ENCODE measurements at regions not wholly inside any gene's neighbourhood (a gene's known extent, or its start where the extent isn't known, plus 50 kb on each side); places are given as distances from the start of the nearest gene placed in this dataset.
"Not testable (repeated sequence)": the region's sequence is repeated elsewhere in the genome, so short reads cannot be mapped to it uniquely, and the experiment has no call there.

- H3K4me3 ChIP-seq (ENCODE audit: low read depth, low read length): not testable (repeated sequence)
These were observed 154.4 kb downstream of the GOSR1 start for GRCh38 chr17:30631651-30632050.

- H3K4me3 ChIP-seq (ENCODE audit: low read depth, low read length): not testable (repeated sequence)
These were observed 148.2 kb downstream of the GOSR1 start for GRCh38 chr17:30625380-30625779.

GRCh38 chr17:30624180-30624579, 147.0 kb downstream of the GOSR1 start:
- H3K4me3 ChIP-seq (ENCODE audit: low read depth, low read length): not testable (repeated sequence)

DNA sequence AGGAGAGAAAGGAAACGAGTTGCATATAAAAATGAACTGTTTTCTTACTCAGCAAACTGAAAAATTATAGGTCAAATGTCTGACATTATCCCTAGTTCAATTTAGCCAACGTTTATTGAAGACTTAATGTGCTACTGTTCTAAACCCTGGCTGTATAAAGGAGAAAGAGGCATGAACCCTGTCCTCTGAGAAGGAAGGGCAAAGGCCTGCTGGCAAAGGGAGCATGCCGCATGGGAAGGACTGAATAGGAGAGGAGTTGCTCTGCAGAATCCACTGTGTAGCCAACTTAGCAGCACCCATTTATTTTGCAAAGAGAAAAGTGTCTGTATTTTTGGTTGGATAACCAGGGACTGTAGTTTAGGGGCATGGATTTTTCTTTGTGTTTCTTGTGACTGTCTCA, 132.5 kb downstream of the GOSR1 start:
- H3K4me3 ChIP-seq (ENCODE audit: low read depth, low read length): not testable (repeated sequence)

GRCh38 chr17:30605523-30605922, 128.3 kb downstream of the GOSR1 start:
- no peak overlapping the region for H3K4me3 ChIP-seq (ENCODE audit: low read depth, low read length)
- TF ChIP-seq, protein P1, sequence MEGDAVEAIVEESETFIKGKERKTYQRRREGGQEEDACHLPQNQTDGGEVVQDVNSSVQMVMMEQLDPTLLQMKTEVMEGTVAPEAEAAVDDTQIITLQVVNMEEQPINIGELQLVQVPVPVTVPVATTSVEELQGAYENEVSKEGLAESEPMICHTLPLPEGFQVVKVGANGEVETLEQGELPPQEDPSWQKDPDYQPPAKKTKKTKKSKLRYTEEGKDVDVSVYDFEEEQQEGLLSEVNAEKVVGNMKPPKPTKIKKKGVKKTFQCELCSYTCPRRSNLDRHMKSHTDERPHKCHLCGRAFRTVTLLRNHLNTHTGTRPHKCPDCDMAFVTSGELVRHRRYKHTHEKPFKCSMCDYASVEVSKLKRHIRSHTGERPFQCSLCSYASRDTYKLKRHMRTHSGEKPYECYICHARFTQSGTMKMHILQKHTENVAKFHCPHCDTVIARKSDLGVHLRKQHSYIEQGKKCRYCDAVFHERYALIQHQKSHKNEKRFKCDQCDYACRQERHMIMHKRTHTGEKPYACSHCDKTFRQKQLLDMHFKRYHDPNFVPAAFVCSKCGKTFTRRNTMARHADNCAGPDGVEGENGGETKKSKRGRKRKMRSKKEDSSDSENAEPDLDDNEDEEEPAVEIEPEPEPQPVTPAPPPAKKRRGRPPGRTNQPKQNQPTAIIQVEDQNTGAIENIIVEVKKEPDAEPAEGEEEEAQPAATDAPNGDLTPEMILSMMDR (IDR thresholded peaks at IDR 0.05; ENCODE audit: low read depth, low read length): no peak

- TF ChIP-seq, protein P1 (IDR thresholded peaks at IDR 0.05; ENCODE audit: low read depth, low read length): no peak
- H3K4me3 ChIP-seq (ENCODE audit: low read depth, low read length): no peak overlapping the region
These were observed 127.8 kb downstream of the GOSR1 start for GRCh38 chr17:30605027-30605426.

GRCh38 chr17:30602396-30602795, 125.2 kb downstream of the GOSR1 start:
- peak overlapping the region; percentile 88 for H3K4me3 ChIP-seq (ENCODE audit: low read depth, low read length)

DNA sequence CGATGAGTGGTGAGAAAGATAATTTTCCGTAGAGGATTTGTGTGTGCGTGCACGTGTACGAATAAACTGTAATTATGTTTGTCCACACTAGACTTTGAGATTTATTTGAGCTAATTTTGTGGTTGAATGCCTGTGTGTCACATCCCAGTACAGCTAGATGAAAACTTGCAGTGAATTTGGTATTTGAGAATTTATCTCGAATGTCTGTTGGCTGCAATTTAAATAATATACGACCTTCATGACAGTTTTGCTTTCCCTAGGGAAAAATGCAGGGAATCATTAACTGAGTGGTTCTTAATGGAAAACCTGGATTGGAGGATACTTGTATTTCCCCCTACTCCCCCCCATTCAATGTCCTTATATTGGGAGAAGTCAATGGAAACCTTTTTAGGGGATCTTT, 124.8 kb downstream of the GOSR1 start:
- peak overlapping the region; percentile 88 for H3K4me3 ChIP-seq (ENCODE audit: low read depth, low read length)

- TF ChIP-seq, protein P1 (IDR thresholded peaks at IDR 0.05; ENCODE audit: low read depth, low read length): no peak
These were observed 123.8 kb downstream of the GOSR1 start for GRCh38 chr17:30600830-30601494.

DNA sequence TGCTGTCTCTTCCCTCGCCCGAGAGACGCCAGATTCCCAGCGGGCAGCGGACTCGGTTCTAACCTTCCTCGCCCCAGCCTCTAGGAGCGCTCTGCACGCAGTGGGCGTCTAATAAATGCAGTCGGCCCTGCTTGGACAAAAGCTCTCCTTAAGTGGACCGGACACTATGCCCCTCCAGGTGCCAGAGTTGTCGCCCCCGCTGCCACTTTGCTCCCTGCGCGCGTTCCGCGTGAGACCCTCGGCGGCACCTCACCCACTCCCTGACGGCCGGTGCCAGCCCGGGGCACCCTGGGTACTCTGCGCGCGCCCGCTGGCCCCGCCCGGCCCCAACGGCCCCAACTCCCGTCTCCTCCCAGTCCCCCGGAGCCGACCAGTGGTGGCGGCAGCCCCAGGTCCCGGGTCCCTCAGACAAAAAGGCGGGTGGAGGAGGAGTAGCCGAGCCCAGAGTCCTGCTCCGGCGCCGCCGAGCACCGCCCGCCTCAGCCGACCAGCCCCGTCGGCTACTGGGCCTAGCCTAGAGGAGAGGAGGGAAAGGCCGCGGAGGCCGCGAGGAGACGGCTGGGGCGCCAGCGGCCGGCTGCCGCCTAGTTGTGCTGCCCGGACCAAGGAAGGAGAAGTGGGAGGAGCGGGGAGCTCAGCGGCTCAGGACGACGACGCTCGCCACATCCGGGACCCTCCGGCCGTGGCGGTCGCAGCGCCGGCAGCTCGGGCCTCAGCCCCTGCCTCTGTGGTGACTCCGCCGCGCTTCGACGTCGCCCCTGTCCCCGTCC, 123.0 kb downstream of the GOSR1 start:
- H3K4me3 ChIP-seq (ENCODE audit: low read depth, low read length): peak overlapping the region; percentile 88
- TF ChIP-seq, protein P1 (IDR thresholded peaks at IDR 0.05; ENCODE audit: low read depth, low read length): peak; percentile 60

More at GRCh38 chr17:30600830-30601494, 123.8 kb downstream of the GOSR1 start:
- H3K4me3 ChIP-seq (ENCODE audit: low read depth, low read length): peak overlapping the region; percentile 88
